Gastroesophageal sphincter (tissue), 3 donors: ENCODE measurements at regions not wholly inside any gene's neighbourhood (a gene's known extent, or its start where the extent isn't known, plus 50 kb on each side); places are given as distances from the start of the nearest gene placed in this dataset.

Experiments used
- EP300 ChIP-seq: sonication (generic); formaldehyde crosslinking; IDR thresholded peaks from one replicate; pipeline ENCODE4 v1.6.1; 2017; ENCODE audit warnings: antibody characterized with exemption, mild to moderate bottlenecking
- POLR2A ChIP-seq, 2 donors: fragments of 450-650 bp; IDR thresholded peaks; one replicate each; pipeline ENCODE4 v1.6.1; 2017; ENCODE audit warnings: antibody characterized with exemption in 2 of 2, mild to moderate bottlenecking in 2 of 2, moderate library complexity in 1 of 2
- POLR2AphosphoS5 ChIP-seq: sonication (generic); formaldehyde crosslinking; IDR thresholded peaks from one replicate; pipeline ENCODE4 v1.6.1; 2017; ENCODE audit warnings: antibody characterized with exemption
- TF ChIP-seq, protein P1 (sequence below), 4 experiments: fragments of 200-600 bp in 2 of 4; fragments of 450-650 bp in 2 of 4; sonication (generic) in 1 of 4; IDR thresholded peaks; one replicate each; pipeline ENCODE4 v1.5.1; 2017 to 2019; ENCODE audit warnings: antibody characterized with exemption in 4 of 4, mild to moderate bottlenecking in 2 of 4, moderate library complexity in 2 of 4

- TF ChIP-seq EP300 (no peak), POLR2A (IDR thresholded peaks at IDR 0.05) (no peak), POLR2AphosphoS5 (no peak)
- TF ChIP-seq, protein P1, sequence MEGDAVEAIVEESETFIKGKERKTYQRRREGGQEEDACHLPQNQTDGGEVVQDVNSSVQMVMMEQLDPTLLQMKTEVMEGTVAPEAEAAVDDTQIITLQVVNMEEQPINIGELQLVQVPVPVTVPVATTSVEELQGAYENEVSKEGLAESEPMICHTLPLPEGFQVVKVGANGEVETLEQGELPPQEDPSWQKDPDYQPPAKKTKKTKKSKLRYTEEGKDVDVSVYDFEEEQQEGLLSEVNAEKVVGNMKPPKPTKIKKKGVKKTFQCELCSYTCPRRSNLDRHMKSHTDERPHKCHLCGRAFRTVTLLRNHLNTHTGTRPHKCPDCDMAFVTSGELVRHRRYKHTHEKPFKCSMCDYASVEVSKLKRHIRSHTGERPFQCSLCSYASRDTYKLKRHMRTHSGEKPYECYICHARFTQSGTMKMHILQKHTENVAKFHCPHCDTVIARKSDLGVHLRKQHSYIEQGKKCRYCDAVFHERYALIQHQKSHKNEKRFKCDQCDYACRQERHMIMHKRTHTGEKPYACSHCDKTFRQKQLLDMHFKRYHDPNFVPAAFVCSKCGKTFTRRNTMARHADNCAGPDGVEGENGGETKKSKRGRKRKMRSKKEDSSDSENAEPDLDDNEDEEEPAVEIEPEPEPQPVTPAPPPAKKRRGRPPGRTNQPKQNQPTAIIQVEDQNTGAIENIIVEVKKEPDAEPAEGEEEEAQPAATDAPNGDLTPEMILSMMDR (IDR thresholded peaks at IDR 0.05), result no peak
These were observed 735.4 kb upstream of the TMEM132C start for GRCh38 chr12:127531542-127531941.
